A673 (cell line): ENCODE measurements at regions not wholly inside any gene's neighbourhood (a gene's known extent, or its start where the extent isn't known, plus 50 kb on each side); places are given as distances from the start of the nearest gene placed in this dataset.

Source experiments
- EZH2 ChIP-seq: fragments of 200-600 bp; sonication (generic); IDR thresholded peaks from 2 replicates; pipeline ENCODE4 v1.6.1; 2017; ENCODE audit warnings: borderline replicate concordance, low read depth, mild to moderate bottlenecking, mixed read lengths, antibody characterized with exemption, low read length; ENCODE audit not compliant: poor library complexity, severe bottlenecking
- TF ChIP-seq, protein P1 (sequence below): fragments of 300-800, 200-600 bp; sonication (generic); conservative IDR thresholded peaks from 2 replicates; pipeline ENCODE4 v1.5.1; 2017; ENCODE audit warnings: low read depth, mild to moderate bottlenecking, antibody characterized with exemption, low read length, moderate library complexity, mixed read lengths

DNA sequence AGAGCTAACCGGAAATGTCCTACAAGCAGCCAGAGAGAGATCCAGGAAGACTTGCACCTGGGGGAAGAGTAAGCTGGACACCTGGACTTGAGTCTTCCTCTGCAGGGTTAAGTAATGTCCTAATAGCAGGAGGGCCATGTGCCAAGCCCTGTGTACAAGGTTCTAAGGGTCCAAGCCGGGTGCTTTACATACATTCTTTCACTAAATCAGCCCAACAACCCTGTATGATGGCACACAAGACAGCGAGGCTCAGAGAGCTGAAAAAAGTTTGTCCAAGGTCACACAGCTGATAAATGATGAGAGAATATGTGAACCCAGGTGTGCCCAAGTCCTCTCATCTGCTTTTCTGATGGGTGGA lies 215.1 kb upstream of the CDYL start:
- TF ChIP-seq, protein P1, sequence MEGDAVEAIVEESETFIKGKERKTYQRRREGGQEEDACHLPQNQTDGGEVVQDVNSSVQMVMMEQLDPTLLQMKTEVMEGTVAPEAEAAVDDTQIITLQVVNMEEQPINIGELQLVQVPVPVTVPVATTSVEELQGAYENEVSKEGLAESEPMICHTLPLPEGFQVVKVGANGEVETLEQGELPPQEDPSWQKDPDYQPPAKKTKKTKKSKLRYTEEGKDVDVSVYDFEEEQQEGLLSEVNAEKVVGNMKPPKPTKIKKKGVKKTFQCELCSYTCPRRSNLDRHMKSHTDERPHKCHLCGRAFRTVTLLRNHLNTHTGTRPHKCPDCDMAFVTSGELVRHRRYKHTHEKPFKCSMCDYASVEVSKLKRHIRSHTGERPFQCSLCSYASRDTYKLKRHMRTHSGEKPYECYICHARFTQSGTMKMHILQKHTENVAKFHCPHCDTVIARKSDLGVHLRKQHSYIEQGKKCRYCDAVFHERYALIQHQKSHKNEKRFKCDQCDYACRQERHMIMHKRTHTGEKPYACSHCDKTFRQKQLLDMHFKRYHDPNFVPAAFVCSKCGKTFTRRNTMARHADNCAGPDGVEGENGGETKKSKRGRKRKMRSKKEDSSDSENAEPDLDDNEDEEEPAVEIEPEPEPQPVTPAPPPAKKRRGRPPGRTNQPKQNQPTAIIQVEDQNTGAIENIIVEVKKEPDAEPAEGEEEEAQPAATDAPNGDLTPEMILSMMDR: no peak
- no peak for TF ChIP-seq EZH2
